RWPE2 (cell line): ENCODE measurements at regions not wholly inside any gene's neighbourhood (a gene's known extent, or its start where the extent isn't known, plus 50 kb on each side); places are given as distances from the start of the nearest gene placed in this dataset.

Experiments used
- ATAC-seq: fragments of 200-7000 bp; cut with Tn5 transposase; 3 replicates; pipeline ENCODE4 v1.9.1; 2021; ENCODE audit warnings: low read depth
- DNase-seq: peaks from one replicate; pipeline ENCODE4 v3.0.0-alpha.2; 2020; ENCODE audit warnings: low spot score
- H3K27ac ChIP-seq: fragments of 450-650 bp; 2 replicates; pipeline ENCODE4 v1.5.1; 2017; ENCODE audit warnings: mild to moderate bottlenecking; ENCODE audit not compliant: poor library complexity, severe bottlenecking
- H3K27me3 ChIP-seq: fragments of 250-450 bp; sonication (Bioruptor Pico); 2 replicates; pipeline ENCODE4 v1.5.1; 2021; ENCODE audit warnings: mild to moderate bottlenecking, moderate library complexity; ENCODE audit not compliant: insufficient read depth, poor library complexity, severe bottlenecking
- H3K36me3 ChIP-seq: fragments of 250-450 bp; sonication (Bioruptor Pico); 2 replicates; pipeline ENCODE4 v1.5.1; 2020; ENCODE audit warnings: low read depth, mild to moderate bottlenecking, moderate library complexity
- H3K4me1 ChIP-seq: fragments of 250-450 bp; sonication (Bioruptor Pico); 2 replicates; pipeline ENCODE4 v1.5.1; 2021; ENCODE audit warnings: mild to moderate bottlenecking, moderate library complexity; ENCODE audit not compliant: insufficient read depth, poor library complexity, severe bottlenecking
- H3K4me3 ChIP-seq: fragments of 250-450 bp; sonication (Bioruptor Pico); 2 replicates; pipeline ENCODE4 v1.5.1; 2021; ENCODE audit warnings: mild to moderate bottlenecking, moderate library complexity; ENCODE audit not compliant: severe bottlenecking
- H3K9me3 ChIP-seq: fragments of 250-450 bp; sonication (Bioruptor Pico); 2 replicates; pipeline ENCODE4 v1.5.1; 2021; ENCODE audit warnings: mild to moderate bottlenecking, moderate library complexity; ENCODE audit not compliant: severe bottlenecking
- CTCF ChIP-seq: fragments of 450-650 bp; IDR thresholded peaks from one replicate; pipeline ENCODE4 v1.5.1; 2017; ENCODE audit warnings: mild to moderate bottlenecking, moderate library complexity; ENCODE audit not compliant: poor library complexity, severe bottlenecking

GRCh38 chr16:60074378-60074777, 1340.3 kb upstream of the GOT2 start:
- ATAC-seq (no peak), DNase-seq (no peak)
- Histone ChIP-seq H3K9me3 (no peaks in the 10 kb centered on the region), H3K27me3 (peaks cover 14% of the 10 kb centered on the region), H3K4me1 (no peaks in the 10 kb centered on the region), H3K27ac (no peak overlapping the region), H3K4me3 (no peak overlapping the region), H3K36me3 (no peaks in the 10 kb centered on the region)
- TF ChIP-seq CTCF = no peak

GRCh38 chr16:60073376-60073775, 1339.3 kb upstream of the GOT2 start:
- Histone ChIP-seq H3K4me3 (no peak overlapping the region), H3K4me1 (no peaks in the 10 kb centered on the region), H3K27ac (no peak overlapping the region), H3K36me3 (no peaks in the 10 kb centered on the region), H3K9me3 (no peaks in the 10 kb centered on the region), H3K27me3 (peaks cover 14% of the 10 kb centered on the region)
- DNase-seq (no peak), ATAC-seq (no peak)
- TF ChIP-seq CTCF = no peak

GRCh38 chr16:60064026-60064425, 1329.9 kb upstream of the GOT2 start:
- Histone ChIP-seq H3K27ac (no peak overlapping the region), H3K36me3 (no peaks in the 10 kb centered on the region), H3K4me1 (no peaks in the 10 kb centered on the region), H3K4me3 (no peak overlapping the region), H3K27me3 (peaks cover 25% of the 10 kb centered on the region), H3K9me3 (peaks cover 2% of the 10 kb centered on the region)
- no peak for ATAC-seq
- TF ChIP-seq CTCF = no peak
- DNase-seq = no peak

GRCh38 chr16:60061396-60061795, 1327.3 kb upstream of the GOT2 start:
- no peaks in the 10 kb centered on the region for H3K4me1 ChIP-seq
- H3K36me3 ChIP-seq = no peaks in the 10 kb centered on the region
- no peak for TF ChIP-seq CTCF
- no peaks in the 10 kb centered on the region for H3K9me3 ChIP-seq
- ATAC-seq (no peak), DNase-seq (no peak)
- peaks cover 25% of the 10 kb centered on the region for H3K27me3 ChIP-seq
- H3K27ac ChIP-seq = no peak overlapping the region
- H3K4me3 ChIP-seq = no peak overlapping the region

GRCh38 chr16:60060731-60061130, 1326.6 kb upstream of the GOT2 start:
- no peak for ATAC-seq
- peaks cover 26% of the 10 kb centered on the region for H3K27me3 ChIP-seq
- H3K4me3 ChIP-seq = no peak overlapping the region
- DNase-seq = no peak
- H3K27ac ChIP-seq = no peak overlapping the region
- no peaks in the 10 kb centered on the region for H3K36me3 ChIP-seq
- no peaks in the 10 kb centered on the region for H3K9me3 ChIP-seq
- H3K4me1 ChIP-seq = no peaks in the 10 kb centered on the region
- TF ChIP-seq CTCF = no peak
